HEK293T (cell line): ENCODE measurements at regions not wholly inside any gene's neighbourhood (a gene's known extent, or its start where the extent isn't known, plus 50 kb on each side); places are given as distances from the start of the nearest gene placed in this dataset.
"Not testable (repeated sequence)": the region's sequence is repeated elsewhere in the genome, so short reads cannot be mapped to it uniquely, and the experiment has no call there.

ENCODE experiments used
- CTCF ChIA-PET: fragments of 350-600 bp; formaldehyde crosslinking; extraction: SDS; loops from one replicate; lab custom pipeline; 2021; ENCODE audit warnings: antibody characterized with exemption, inconsistent platforms; lab: Yijun Ruan, JAX
- POLR2A ChIA-PET: fragments of 350-600 bp; formaldehyde crosslinking; extraction: SDS; loops from one replicate; lab custom pipeline; 2020; ENCODE audit warnings: antibody characterized with exemption, inconsistent platforms; lab: Yijun Ruan, JAX
- DNase-seq: peaks from one replicate; pipeline ENCODE4 v3.0.0; 2012; ENCODE audit warnings: mixed read lengths; ENCODE audit errors: extremely low spot score
- ARNT ChIP-seq: fragments of 450-650 bp; IDR thresholded peaks from 2 replicates; pipeline ENCODE4 v1.6.1; 2017; ENCODE audit warnings: mild to moderate bottlenecking
- FOXA1 ChIP-seq: fragments of 450-650 bp; IDR thresholded peaks from 2 replicates; pipeline ENCODE4 v1.6.1; 2016; ENCODE audit warnings: mild to moderate bottlenecking
- HDGF ChIP-seq: fragments of 450-650 bp; IDR thresholded peaks from 2 replicates; pipeline ENCODE4 v1.6.1; 2017; ENCODE audit warnings: antibody characterized with exemption, borderline replicate concordance
- L3MBTL2 ChIP-seq: fragments of 450-650 bp; conservative IDR thresholded peaks from 2 replicates; pipeline ENCODE4 v1.6.1; 2016; ENCODE audit warnings: mild to moderate bottlenecking
- LEF1 ChIP-seq: fragments of 450-650 bp; IDR thresholded peaks from 2 replicates; pipeline ENCODE4 v1.6.1; 2017; ENCODE audit warnings: mild to moderate bottlenecking, borderline replicate concordance
- PKNOX1 ChIP-seq: fragments of 450-650 bp; IDR thresholded peaks from 2 replicates; pipeline ENCODE4 v1.6.1; 2016
- SP1 ChIP-seq: fragments of 450-650 bp; IDR thresholded peaks from 2 replicates; pipeline ENCODE4 v1.6.1; 2017
- SUZ12 ChIP-seq: fragments of 450-650 bp; IDR thresholded peaks from 2 replicates; pipeline ENCODE4 v1.6.1; 2016; ENCODE audit warnings: mild to moderate bottlenecking
- TARDBP ChIP-seq: fragments of 450-650 bp; IDR thresholded peaks from 2 replicates; pipeline ENCODE4 v1.6.1; 2016
- ZNF384 ChIP-seq: fragments of 450-650 bp; IDR thresholded peaks from 2 replicates; pipeline ENCODE4 v1.6.1; 2016

- ChIA-PET CTCF (no interaction called here), POLR2A (no interaction called here)
- TF ChIP-seq ZNF384 (no peak), L3MBTL2 (no peak), ARNT (no peak), SUZ12 (no peak), LEF1 (no peak), TARDBP (no peak), FOXA1 (no peak), PKNOX1 (no peak), SP1 (no peak), HDGF (no peak)
- no peak for DNase-seq
Observed at GRCh38 chr11:49377978-49378377, 169.6 kb upstream of the FOLH1 start.

- POLR2A ChIA-PET, CTCF ChIA-PET, DNase-seq: not testable (repeated sequence)
Observed at GRCh38 chr11:49373866-49374265, 165.5 kb upstream of the FOLH1 start.

- CTCF ChIA-PET, POLR2A ChIA-PET, DNase-seq: not testable (repeated sequence)
Observed at GRCh38 chr11:49373385-49373784, 165.0 kb upstream of the FOLH1 start.

GRCh38 chr11:49372137-49372536, 163.7 kb upstream of the FOLH1 start:
- POLR2A ChIA-PET, DNase-seq, CTCF ChIA-PET: not testable (repeated sequence)

- DNase-seq, CTCF ChIA-PET, POLR2A ChIA-PET: not testable (repeated sequence)
Observed at GRCh38 chr11:49368556-49368955, 160.2 kb upstream of the FOLH1 start.

GRCh38 chr11:49365375-49365774, 157.0 kb upstream of the FOLH1 start:
- DNase-seq, POLR2A ChIA-PET, CTCF ChIA-PET: not testable (repeated sequence)

GRCh38 chr11:49362994-49363393, 154.6 kb upstream of the FOLH1 start:
- CTCF ChIA-PET, DNase-seq, POLR2A ChIA-PET: not testable (repeated sequence)

GRCh38 chr11:49354536-49354935, 146.1 kb upstream of the FOLH1 start:
- POLR2A ChIA-PET, CTCF ChIA-PET, DNase-seq: not testable (repeated sequence)

- POLR2A ChIA-PET, DNase-seq, CTCF ChIA-PET: not testable (repeated sequence)
Observed at GRCh38 chr11:49352868-49353267, 144.5 kb upstream of the FOLH1 start.

GRCh38 chr11:49346627-49347026, 138.2 kb upstream of the FOLH1 start:
- DNase-seq, POLR2A ChIA-PET, CTCF ChIA-PET: not testable (repeated sequence)

- CTCF ChIA-PET, POLR2A ChIA-PET, DNase-seq: not testable (repeated sequence)
Observed at GRCh38 chr11:49328485-49329186, 120.2 kb upstream of the FOLH1 start.

GRCh38 chr11:49327766-49328165, 119.4 kb upstream of the FOLH1 start:
- POLR2A ChIA-PET, CTCF ChIA-PET, DNase-seq: not testable (repeated sequence)

GRCh38 chr11:49326651-49327050, 118.2 kb upstream of the FOLH1 start:
- POLR2A ChIA-PET, DNase-seq, CTCF ChIA-PET: not testable (repeated sequence)
